OCI-LY1 (cell line): ENCODE measurements at regions not wholly inside any gene's neighbourhood (a gene's known extent, or its start where the extent isn't known, plus 50 kb on each side); places are given as distances from the start of the nearest gene placed in this dataset.

Experiments used
- CTCF ChIP-seq: fragments of 200-600 bp; sonication (generic), shearing (Covaris generic); IDR thresholded peaks from 2 replicates; pipeline ENCODE4 v1.5.1; 2017; ENCODE audit warnings: mild to moderate bottlenecking, antibody characterized with exemption, low read length, moderate library complexity, mixed read lengths
- EZH2 ChIP-seq: fragments of 200-600 bp; sonication (generic), shearing (Covaris generic); IDR thresholded peaks from 2 replicates; pipeline ENCODE4 v1.8.0; 2017; ENCODE audit warnings: borderline replicate concordance, mixed run types, mild to moderate bottlenecking, antibody characterized with exemption, low read length, moderate library complexity, mixed read lengths

- TF ChIP-seq CTCF (no peak), EZH2 (no peak)
These were observed 172.7 kb downstream of the GABRG1 start for GRCh38 chr4:45951153-45951552.
